Urothelium cell line (cell line): ENCODE measurements at regions not wholly inside any gene's neighbourhood (a gene's known extent, or its start where the extent isn't known, plus 50 kb on each side); places are given as distances from the start of the nearest gene placed in this dataset.
A peak's percentile ranks its signal among the peaks of the same experiment; 100 is the strongest.

Source experiments
- DNase-seq: peaks from one replicate; pipeline ENCODE4 v3.0.0; 2011; ENCODE audit warnings: low spot score, mixed read lengths
- FAIRE-seq: peaks from 2 replicates; lab custom pipeline; 2011; peaks lifted over from hg19 to GRCh38; lab: Jason Lieb, UNC

GRCh38 chr17:57174591-57174990 is 81.7 kb upstream of the MSI2 start:
- FAIRE-seq: no peak
- DNase-seq: no peak

GRCh38 chr17:57178839-57179238 is 77.5 kb upstream of the MSI2 start:
- FAIRE-seq: no peak
- no peak for DNase-seq

- FAIRE-seq (no peak), DNase-seq (no peak)
Measured at GRCh38 chr17:57182621-57183020, 73.7 kb upstream of the MSI2 start.

GRCh38 chr17:57186226-57187019 is 69.9 kb upstream of the MSI2 start:
- no peak for FAIRE-seq
- no peak for DNase-seq

- DNase-seq: no peak
- no peak for FAIRE-seq
Measured at GRCh38 chr17:57187391-57187790, 68.9 kb upstream of the MSI2 start.

- FAIRE-seq (no peak), DNase-seq (peak; percentile 41)
Measured at GRCh38 chr17:57195785-57196460, 60.4 kb upstream of the MSI2 start.

GRCh38 chr17:57197466-57198071 is 58.8 kb upstream of the MSI2 start:
- FAIRE-seq (no peak), DNase-seq (no peak)

GRCh38 chr17:57201481-57201880 is 54.8 kb upstream of the MSI2 start:
- FAIRE-seq (no peak), DNase-seq (no peak)

GRCh38 chr17:57203040-57203439 is 53.3 kb upstream of the MSI2 start:
- FAIRE-seq (no peak), DNase-seq (no peak)
